ENCODE measurements at regions not wholly inside any gene's neighbourhood (a gene's known extent, or its start where the extent isn't known, plus 50 kb on each side); places are given as distances from the start of the nearest gene placed in this dataset.

DNA sequence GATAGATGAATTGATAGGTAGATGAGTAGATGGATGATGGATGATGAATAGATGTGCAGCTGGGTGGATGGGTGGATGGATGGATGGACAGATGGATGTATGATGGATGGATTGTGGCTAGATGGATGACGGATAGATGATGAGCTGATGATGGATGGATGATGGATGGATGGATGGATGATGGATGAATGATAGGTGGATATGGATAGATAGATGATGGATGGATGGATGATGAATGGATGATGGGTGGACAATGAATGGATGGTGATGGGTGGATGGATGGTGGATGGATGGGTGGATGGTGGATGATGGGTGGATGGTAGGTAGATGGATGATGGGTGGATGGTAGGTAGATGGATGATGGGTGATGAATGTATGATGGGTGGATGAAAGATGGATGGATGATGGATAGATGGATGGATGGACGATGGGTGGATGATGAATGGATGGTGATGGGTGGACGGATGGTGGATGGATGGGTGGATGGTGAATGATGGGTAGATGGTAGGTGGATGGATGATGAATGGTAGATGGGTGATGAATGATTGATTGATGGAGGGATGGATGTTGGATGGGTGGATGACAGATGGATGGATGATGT, 1261.7 kb downstream of the BRD1 start:
- intact Hi-C loops (cut with micrococcal nuclease), result no loop called here
- TF ChIP-seq YY1 (IDR thresholded peaks at IDR 0.05; ENCODE audit: extremely low read depth, insufficient replicate concordance, low read depth, low read length) (no peak), ELF1 (IDR thresholded peaks at IDR 0.05; ENCODE audit: borderline replicate concordance, low read depth) (no peak)

DNA sequence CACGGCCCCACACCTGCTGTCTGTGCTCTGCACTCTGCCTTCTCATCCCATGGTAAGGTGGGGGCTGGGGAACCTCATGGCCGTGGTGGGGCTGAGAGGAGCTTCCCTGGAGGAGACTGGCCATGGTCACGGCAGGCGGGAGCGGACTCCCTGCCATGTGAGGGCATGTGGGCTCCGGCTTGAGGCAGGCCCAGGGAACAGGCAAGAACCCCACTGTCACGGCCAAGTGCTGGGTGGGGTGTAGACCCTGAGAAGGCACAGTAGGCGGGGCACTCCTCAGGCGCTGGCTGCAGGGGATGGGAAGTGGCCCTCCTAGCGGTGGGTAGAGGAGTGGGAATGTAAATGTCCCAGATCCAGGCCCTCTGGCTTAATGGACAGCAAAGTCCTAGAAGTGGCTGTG, 1262.7 kb downstream of the BRD1 start:
- RAD21 ChIA-PET (ENCODE audit: low non-redundant PET in 1 of 2, low total read pairs in 2 of 2, uncharacterized antibody in 2 of 2, unreplicated experiment in 2 of 2), result no interaction called here
- POLR2A ChIA-PET, result no interaction called here
- no peaks in the 10 kb centered on the region for H3K9me2 ChIP-seq (ENCODE audit: insufficient read depth)

More for the DNA sequence above, 1261.7 kb downstream of the BRD1 start:
- ChIA-PET RAD21 (ENCODE audit: low non-redundant PET in 1 of 2, low total read pairs in 2 of 2, uncharacterized antibody in 2 of 2, unreplicated experiment in 2 of 2) (no interaction called here), POLR2A (no interaction called here), CTCF (no interaction called here)
- no peak overlapping the region for H3K9ac ChIP-seq (ENCODE audit: low read length)
- H3K9me3 ChIP-seq (ENCODE audit: control insufficient read depth in 1 of 2, insufficient read depth in 1 of 2, low read depth in 1 of 2, low read length in 2 of 2), result peaks cover 0 to 7% of the 10 kb centered on the region in 2 experiments; a peak in 2 of 4 replicates
- no peaks in the 10 kb centered on the region for H3K9me2 ChIP-seq (ENCODE audit: insufficient read depth)
- ATAC-seq (no peak), DNase-seq (ENCODE audit: low read depth, low spot score) (no peak)
- H3K36me3 ChIP-seq (ENCODE audit: control insufficient read depth in 1 of 2, insufficient read depth in 2 of 2, low read length in 2 of 2), result no peaks in the 10 kb centered on the region
- H4K20me1 ChIP-seq (ENCODE audit: insufficient read depth), result no peaks in the 10 kb centered on the region
- no peak overlapping the region for H3K4me3 ChIP-seq (replicated peaks in 1 of 2; ENCODE audit: low read depth in 1 of 2, low read length in 2 of 2)
- no peaks in the 10 kb centered on the region for H3K79me2 ChIP-seq (ENCODE audit: insufficient read depth, low read length)
- no TSS peak for BruUV-seq (replicated peaks)
- H3K4me1 ChIP-seq (ENCODE audit: control insufficient read depth in 1 of 2, insufficient read depth in 2 of 2, low read length in 2 of 2), result no peaks in the 10 kb centered on the region
- no peaks in the 10 kb centered on the region for H3K27me3 ChIP-seq (ENCODE audit: insufficient read depth, low read length)
- H2AFZ ChIP-seq (ENCODE audit: low read depth, low read length, poor library complexity, severe bottlenecking), result no peak overlapping the region
- no peak overlapping the region for H3K27ac ChIP-seq (ENCODE audit: low read depth, low read length)
- H3K4me2 ChIP-seq (ENCODE audit: low read length), result no peak overlapping the region

More for the DNA sequence above, 1262.7 kb downstream of the BRD1 start:
- Histone ChIP-seq H3K9ac (ENCODE audit: low read length) (no peak overlapping the region), H3K4me3 (replicated peaks in 1 of 2; ENCODE audit: low read depth in 1 of 2, low read length in 2 of 2) (no peak overlapping the region), H3K36me3 (ENCODE audit: control insufficient read depth in 1 of 2, insufficient read depth in 2 of 2, low read length in 2 of 2) (no peaks in the 10 kb centered on the region), H3K4me2 (ENCODE audit: low read length) (no peak overlapping the region), H3K4me1 (ENCODE audit: control insufficient read depth in 1 of 2, insufficient read depth in 2 of 2, low read length in 2 of 2) (no peaks in the 10 kb centered on the region), H3K27me3 (ENCODE audit: insufficient read depth, low read length) (no peaks in the 10 kb centered on the region), H3K9me3 (ENCODE audit: control insufficient read depth in 1 of 2, insufficient read depth in 1 of 2, low read depth in 1 of 2, low read length in 2 of 2) (no peaks in the 10 kb centered on the region; a peak in 2 of 4 replicates), H2AFZ (ENCODE audit: low read depth, low read length, poor library complexity, severe bottlenecking) (no peak overlapping the region), H4K20me1 (ENCODE audit: insufficient read depth) (no peaks in the 10 kb centered on the region), H3K79me2 (ENCODE audit: insufficient read depth, low read length) (no peaks in the 10 kb centered on the region), H3K27ac (ENCODE audit: low read depth, low read length) (no peak overlapping the region)
- TF ChIP-seq EZH2 (IDR thresholded peaks at IDR 0.05), result no peak
- no peak for TF ChIP-seq JUND (IDR thresholded peaks at IDR 0.05)
- TF ChIP-seq EZH2phosphoT487 (IDR thresholded peaks at IDR 0.05; ENCODE audit: borderline replicate concordance), result no peak
- TF ChIP-seq MAX (IDR thresholded peaks at IDR 0.05), result no peak
- TF ChIP-seq ATF3 (IDR thresholded peaks at IDR 0.05), result no peak
- TF ChIP-seq POLR2A (IDR thresholded peaks at IDR 0.05; ENCODE audit: borderline replicate concordance, extremely low read depth, insufficient read depth, insufficient read length), result no peak
- TF ChIP-seq, protein P1, sequence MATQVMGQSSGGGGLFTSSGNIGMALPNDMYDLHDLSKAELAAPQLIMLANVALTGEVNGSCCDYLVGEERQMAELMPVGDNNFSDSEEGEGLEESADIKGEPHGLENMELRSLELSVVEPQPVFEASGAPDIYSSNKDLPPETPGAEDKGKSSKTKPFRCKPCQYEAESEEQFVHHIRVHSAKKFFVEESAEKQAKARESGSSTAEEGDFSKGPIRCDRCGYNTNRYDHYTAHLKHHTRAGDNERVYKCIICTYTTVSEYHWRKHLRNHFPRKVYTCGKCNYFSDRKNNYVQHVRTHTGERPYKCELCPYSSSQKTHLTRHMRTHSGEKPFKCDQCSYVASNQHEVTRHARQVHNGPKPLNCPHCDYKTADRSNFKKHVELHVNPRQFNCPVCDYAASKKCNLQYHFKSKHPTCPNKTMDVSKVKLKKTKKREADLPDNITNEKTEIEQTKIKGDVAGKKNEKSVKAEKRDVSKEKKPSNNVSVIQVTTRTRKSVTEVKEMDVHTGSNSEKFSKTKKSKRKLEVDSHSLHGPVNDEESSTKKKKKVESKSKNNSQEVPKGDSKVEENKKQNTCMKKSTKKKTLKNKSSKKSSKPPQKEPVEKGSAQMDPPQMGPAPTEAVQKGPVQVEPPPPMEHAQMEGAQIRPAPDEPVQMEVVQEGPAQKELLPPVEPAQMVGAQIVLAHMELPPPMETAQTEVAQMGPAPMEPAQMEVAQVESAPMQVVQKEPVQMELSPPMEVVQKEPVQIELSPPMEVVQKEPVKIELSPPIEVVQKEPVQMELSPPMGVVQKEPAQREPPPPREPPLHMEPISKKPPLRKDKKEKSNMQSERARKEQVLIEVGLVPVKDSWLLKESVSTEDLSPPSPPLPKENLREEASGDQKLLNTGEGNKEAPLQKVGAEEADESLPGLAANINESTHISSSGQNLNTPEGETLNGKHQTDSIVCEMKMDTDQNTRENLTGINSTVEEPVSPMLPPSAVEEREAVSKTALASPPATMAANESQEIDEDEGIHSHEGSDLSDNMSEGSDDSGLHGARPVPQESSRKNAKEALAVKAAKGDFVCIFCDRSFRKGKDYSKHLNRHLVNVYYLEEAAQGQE (IDR thresholded peaks at IDR 0.05; ENCODE audit: low read depth), result no peak
- no peak for TF ChIP-seq ELF1 (IDR thresholded peaks at IDR 0.05; ENCODE audit: borderline replicate concordance, low read depth)
- TF ChIP-seq POLR2AphosphoS5 (IDR thresholded peaks at IDR 0.05; ENCODE audit: low read depth, low read length), result no peak
- TF ChIP-seq CTCF (IDR thresholded peaks at IDR 0.05 in 2 of 3, conservative IDR thresholded peaks at IDR 0.05 in 1 of 3; ENCODE audit: borderline replicate concordance in 1 of 3, insufficient read depth in 1 of 3, low read depth in 2 of 3, low read length in 2 of 3), result no peak
- no peak for TF ChIP-seq FOSL1 (IDR thresholded peaks at IDR 0.05; ENCODE audit: low read depth)
- TF ChIP-seq RAD21 (IDR thresholded peaks at IDR 0.05; ENCODE audit: low read depth), result no peak
- TF ChIP-seq YY1 (IDR thresholded peaks at IDR 0.05; ENCODE audit: extremely low read depth, insufficient replicate concordance, low read depth, low read length), result no peak
- TF ChIP-seq CEBPB (IDR thresholded peaks at IDR 0.05; ENCODE audit: low read depth), result no peak
- no peak for TF ChIP-seq SIN3A (IDR thresholded peaks at IDR 0.05; ENCODE audit: low read depth)
- no TSS peak for BruUV-seq (replicated peaks)
- ATAC-seq, result no peak
- intact Hi-C loops (cut with micrococcal nuclease), result no loop called here
- CTCF ChIA-PET, result no interaction called here
- DNase-seq (ENCODE audit: low read depth, low spot score), result no peak
